HCT116 (cell line): ENCODE measurements at regions not wholly inside any gene's neighbourhood (a gene's known extent, or its start where the extent isn't known, plus 50 kb on each side); places are given as distances from the start of the nearest gene placed in this dataset.
A peak's percentile ranks its signal among the peaks of the same experiment; 100 is the strongest.

Experiments
- ATAC-seq: fragments of 200-7000 bp; cut with Tn5 transposase; 2 replicates; pipeline ENCODE4 v1.9.1; 2020; ENCODE audit warnings: mild to moderate bottlenecking, moderate library complexity
- BruUV-seq: library from RNA; stranded (reverse); fragments of 400-500 nt; replicated peaks from 2 replicates; lab custom pipeline; 2021; lab: Mats Ljungman, UMichigan
- CTCF ChIA-PET: fragments of 300-600 bp; sonication (Branson Sonifier 250); formaldehyde crosslinking; loops from one replicate; lab custom pipeline; 2021; ENCODE audit warnings: antibody characterized with exemption; lab: Charles Lee
- POLR2A ChIA-PET: fragments of 300-600, 350-600 bp; sonication (Branson Sonifier 250); formaldehyde crosslinking; loops from one replicate; lab custom pipeline; 2021; ENCODE audit warnings: antibody characterized with exemption; lab: Charles Lee
- RAD21 ChIA-PET, 2 experiments: fragments of 300-600 bp; sonication (Branson Sonifier 250); formaldehyde crosslinking; loops; one replicate each; lab custom pipeline; 2023; ENCODE audit warnings: low total read pairs in 2 of 2; ENCODE audit not compliant: uncharacterized antibody in 2 of 2, unreplicated experiment in 2 of 2, low non-redundant PET in 1 of 2; lab: Charles Lee
- DNase-seq: peaks from one replicate; pipeline ENCODE4 v3.0.0-alpha.2; 2010; ENCODE audit warnings: low read depth, low spot score
- H2AFZ ChIP-seq: fragments of 200-600 bp; shearing (Covaris generic), sonication (generic); 2 replicates; pipeline ENCODE4 v1.6.1; 2017; ENCODE audit warnings: low read depth, mixed run types, mixed read lengths, antibody characterized with exemption, low read length; ENCODE audit not compliant: poor library complexity, severe bottlenecking
- H3K27ac ChIP-seq: 2 replicates; pipeline ENCODE4 v1.5.1; 2012; ENCODE audit warnings: low read depth, low read length
- H3K27me3 ChIP-seq: fragments of 200-600 bp; sonication (generic); 2 replicates; pipeline ENCODE4 v1.6.1; 2016; ENCODE audit warnings: mixed run types, low read length, mixed read lengths; ENCODE audit not compliant: insufficient read depth
- H3K36me3 ChIP-seq, 2 experiments: fragments of 200-500 bp in 1 of 2; fragments of 200-600 bp in 1 of 2; sonication (Bioruptor generic) in 1 of 2; sonication (generic) in 1 of 2; 2 replicates each; pipeline versions ENCODE4 v1.5.1 to v1.6.1; 2014 to 2016; ENCODE audit warnings: low read length in 2 of 2, inconsistent platforms in 1 of 2, mixed read lengths in 1 of 2, mixed run types in 1 of 2; ENCODE audit not compliant: insufficient read depth in 2 of 2, control insufficient read depth in 1 of 2
- H3K4me1 ChIP-seq, 2 experiments: fragments of 200-600 bp in 1 of 2; sonication (generic) in 1 of 2; 2 replicates each; pipeline versions ENCODE4 v1.5.1 to v1.6.1; 2012 to 2017; ENCODE audit warnings: low read length in 2 of 2, inconsistent platforms in 1 of 2, mild to moderate bottlenecking in 1 of 2, mixed read lengths in 1 of 2, mixed run types in 1 of 2, moderate library complexity in 1 of 2; ENCODE audit not compliant: insufficient read depth in 2 of 2, control insufficient read depth in 1 of 2
- H3K4me2 ChIP-seq: fragments of 200-600 bp; sonication (generic); 2 replicates; pipeline ENCODE4 v1.6.1; 2017; ENCODE audit warnings: mixed run types, low read length, mixed read lengths
- H3K4me3 ChIP-seq, 2 experiments: fragments of 200-600 bp in 1 of 2; sonication (generic) in 1 of 2; replicated peaks in 1 of 2; 2 replicates each; pipeline ENCODE4 v1.5.1; 2011 to 2016; ENCODE audit warnings: low read length in 2 of 2, control low read depth in 1 of 2, low read depth in 1 of 2, mild to moderate bottlenecking in 1 of 2, mixed read lengths in 1 of 2, mixed run types in 1 of 2
- H3K79me2 ChIP-seq: fragments of 200-600 bp; sonication (generic); 2 replicates; pipeline ENCODE4 v1.6.1; 2017; ENCODE audit warnings: mild to moderate bottlenecking, mixed run types, low read length, moderate library complexity, mixed read lengths; ENCODE audit not compliant: insufficient read depth
- H3K9ac ChIP-seq: fragments of 200-600 bp; sonication (generic); 2 replicates; pipeline ENCODE4 v1.6.1; 2016; ENCODE audit warnings: low read length, mixed read lengths
- H3K9me2 ChIP-seq: fragments of 200-600 bp; sonication (generic), shearing (Covaris generic); 2 replicates; pipeline ENCODE4 v1.6.1; 2017; ENCODE audit warnings: mixed run types, mild to moderate bottlenecking, moderate library complexity; ENCODE audit not compliant: insufficient read depth
- H3K9me3 ChIP-seq, 2 experiments: fragments of 200-500 bp in 1 of 2; fragments of 200-600 bp in 1 of 2; sonication (Bioruptor generic) in 1 of 2; sonication (generic) in 1 of 2; 2 replicates each; pipeline ENCODE4 v1.6.1; 2014 to 2017; ENCODE audit warnings: low read length in 2 of 2, mixed read lengths in 2 of 2, inconsistent platforms in 1 of 2, low read depth in 1 of 2, mild to moderate bottlenecking in 1 of 2, mixed run types in 1 of 2, moderate library complexity in 1 of 2; ENCODE audit not compliant: control insufficient read depth in 1 of 2, insufficient read depth in 1 of 2
- H4K20me1 ChIP-seq: fragments of 200-600 bp; sonication (generic), shearing (Covaris generic); 2 replicates; pipeline ENCODE4 v1.6.1; 2017; ENCODE audit warnings: mixed run types, mild to moderate bottlenecking, moderate library complexity; ENCODE audit not compliant: insufficient read depth
- CBX3 ChIP-seq: IDR thresholded peaks from 2 replicates; pipeline ENCODE4 v1.6.1; 2012; ENCODE audit warnings: low read depth
- CEBPB ChIP-seq: IDR thresholded peaks from 2 replicates; pipeline ENCODE4 v1.6.1; 2012; ENCODE audit warnings: low read depth
- EGR1 ChIP-seq: IDR thresholded peaks from 2 replicates; pipeline ENCODE4 v1.6.1; 2012; ENCODE audit warnings: low read depth
- ELF1 ChIP-seq: IDR thresholded peaks from 2 replicates; pipeline ENCODE4 v1.6.1; 2012; ENCODE audit warnings: low read depth, borderline replicate concordance
- EZH2 ChIP-seq: fragments of 200-600 bp; sonication (generic); IDR thresholded peaks from 2 replicates; pipeline ENCODE4 v1.6.1; 2017; ENCODE audit warnings: antibody characterized with exemption, mixed run types
- FOSL1 ChIP-seq: IDR thresholded peaks from 2 replicates; pipeline ENCODE4 v1.6.1; 2012; ENCODE audit warnings: low read depth
- JUND ChIP-seq: IDR thresholded peaks from 2 replicates; pipeline ENCODE4 v1.6.1; 2012
- POLR2AphosphoS5 ChIP-seq: IDR thresholded peaks from 2 replicates; pipeline ENCODE4 v1.6.1; 2011; ENCODE audit warnings: mild to moderate bottlenecking, low read depth, low read length, moderate library complexity
- RAD21 ChIP-seq: IDR thresholded peaks from 2 replicates; pipeline ENCODE4 v1.6.1; 2012; ENCODE audit warnings: low read depth, mild to moderate bottlenecking
- REST ChIP-seq: IDR thresholded peaks from 2 replicates; pipeline ENCODE4 v1.6.1; 2012; ENCODE audit warnings: low read depth
- SP1 ChIP-seq: IDR thresholded peaks from 2 replicates; pipeline ENCODE4 v1.6.1; 2012; ENCODE audit warnings: low read depth
- SRF ChIP-seq: IDR thresholded peaks from 2 replicates; pipeline ENCODE4 v1.6.1; 2012; ENCODE audit warnings: low read depth
- TCF7L2 ChIP-seq: IDR thresholded peaks from 2 replicates; pipeline ENCODE4 v1.7.0; 2011; ENCODE audit warnings: borderline replicate concordance, inconsistent platforms; ENCODE audit not compliant: insufficient read depth, insufficient read length; ENCODE audit errors: extremely low read depth
- ZFX ChIP-seq: fragments of 450-650 bp; IDR thresholded peaks from 2 replicates; pipeline ENCODE4 v1.6.1; 2017
- ZNF274 ChIP-seq: fragments of 200-500 bp; sonication (Bioruptor generic); IDR thresholded peaks from 2 replicates; pipeline ENCODE4 v1.6.1; 2014; ENCODE audit warnings: mild to moderate bottlenecking, low read depth, low read length, inconsistent platforms
- intact Hi-C: fragments of 100-400 bp; cut with micrococcal nuclease; formaldehyde crosslinking; loops from 2 replicates; pipeline ENCODE4 v1.10.0; 2022
- TF ChIP-seq, protein P1 (sequence below): IDR thresholded peaks from 2 replicates; pipeline ENCODE4 v1.6.1; 2011; ENCODE audit warnings: mild to moderate bottlenecking, low read length, moderate library complexity; ENCODE audit not compliant: insufficient replicate concordance; ENCODE audit errors: extremely low read depth

DNA sequence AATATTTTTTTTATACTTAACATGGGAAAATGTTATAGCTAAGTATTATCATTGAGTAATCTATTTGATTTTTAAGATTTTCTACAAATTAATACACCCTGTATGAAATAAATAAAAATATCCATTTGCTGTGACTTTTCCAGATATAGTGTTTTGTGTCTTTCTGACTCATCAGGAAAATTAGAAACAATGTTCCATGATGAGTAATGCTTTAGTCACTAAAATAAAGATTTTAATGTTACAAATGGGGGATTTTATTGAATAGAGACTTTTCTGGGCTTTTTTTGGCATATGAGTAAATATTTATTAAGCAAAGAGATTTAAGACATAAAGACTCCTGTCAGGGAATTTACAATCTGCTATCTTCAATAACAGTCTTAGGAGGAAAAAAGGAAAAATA lies 279.2 kb upstream of the NOCT start:
- POLR2A ChIA-PET, result no interaction called here
- no peak for ATAC-seq
- Histone ChIP-seq H3K27me3 (no peaks in the 10 kb centered on the region), H3K9me2 (no peaks in the 10 kb centered on the region), H3K79me2 (no peaks in the 10 kb centered on the region), H3K36me3 (no peaks in the 10 kb centered on the region), H3K4me3 (no peak overlapping the region), H3K9me3 (no peaks in the 10 kb centered on the region), H2AFZ (peak overlapping the region; percentile 38), H3K9ac (no peak overlapping the region), H4K20me1 (no peaks in the 10 kb centered on the region), H3K4me2 (peak overlapping the region; percentile 42), H3K4me1 (peaks cover 5 to 10% of the 10 kb centered on the region in 2 experiments; a peak in 3 of 4 replicates), H3K27ac (no peak overlapping the region)
- TF ChIP-seq EGR1, result peak; percentile 44; the same call in 1 of the 2 replicates
- no peak for TF ChIP-seq POLR2AphosphoS5
- TF ChIP-seq CEBPB, result 0 out of 2 replicates have a peak, but pooled peaks have one; percentile 30
- TF ChIP-seq JUND, result peak; percentile 82
- TF ChIP-seq REST, result no peak
- TF ChIP-seq, protein P1, sequence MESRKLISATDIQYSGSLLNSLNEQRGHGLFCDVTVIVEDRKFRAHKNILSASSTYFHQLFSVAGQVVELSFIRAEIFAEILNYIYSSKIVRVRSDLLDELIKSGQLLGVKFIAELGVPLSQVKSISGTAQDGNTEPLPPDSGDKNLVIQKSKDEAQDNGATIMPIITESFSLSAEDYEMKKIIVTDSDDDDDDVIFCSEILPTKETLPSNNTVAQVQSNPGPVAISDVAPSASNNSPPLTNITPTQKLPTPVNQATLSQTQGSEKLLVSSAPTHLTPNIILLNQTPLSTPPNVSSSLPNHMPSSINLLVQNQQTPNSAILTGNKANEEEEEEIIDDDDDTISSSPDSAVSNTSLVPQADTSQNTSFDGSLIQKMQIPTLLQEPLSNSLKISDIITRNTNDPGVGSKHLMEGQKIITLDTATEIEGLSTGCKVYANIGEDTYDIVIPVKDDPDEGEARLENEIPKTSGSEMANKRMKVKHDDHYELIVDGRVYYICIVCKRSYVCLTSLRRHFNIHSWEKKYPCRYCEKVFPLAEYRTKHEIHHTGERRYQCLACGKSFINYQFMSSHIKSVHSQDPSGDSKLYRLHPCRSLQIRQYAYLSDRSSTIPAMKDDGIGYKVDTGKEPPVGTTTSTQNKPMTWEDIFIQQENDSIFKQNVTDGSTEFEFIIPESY, result no peak
- TF ChIP-seq ZFX, result no peak
- TF ChIP-seq RAD21, result no peak
- TF ChIP-seq CBX3, result 0 out of 2 replicates have a peak, but pooled peaks have one; percentile 38
- no peak for TF ChIP-seq EZH2
- TF ChIP-seq SRF, result peak; percentile 36; the same call in 1 of the 2 replicates
- peak; percentile 95 for TF ChIP-seq FOSL1
- TF ChIP-seq SP1, result peak; percentile 52
- no peak for TF ChIP-seq ZNF274
- TF ChIP-seq TCF7L2, result no peak
- TF ChIP-seq ELF1, result no peak
- CTCF ChIA-PET, result no interaction called here
- intact Hi-C loops, result no loop called here
- no TSS peak for BruUV-seq
- RAD21 ChIA-PET, result no interaction called here
- no peak for DNase-seq
